ENCODE measurements at regions not wholly inside any gene's neighbourhood (a gene's known extent, or its start where the extent isn't known, plus 50 kb on each side); places are given as distances from the start of the nearest gene placed in this dataset.
"Not testable (repeated sequence)": the region's sequence is repeated elsewhere in the genome, so short reads cannot be mapped to it uniquely, and the experiment has no call there.

DNA sequence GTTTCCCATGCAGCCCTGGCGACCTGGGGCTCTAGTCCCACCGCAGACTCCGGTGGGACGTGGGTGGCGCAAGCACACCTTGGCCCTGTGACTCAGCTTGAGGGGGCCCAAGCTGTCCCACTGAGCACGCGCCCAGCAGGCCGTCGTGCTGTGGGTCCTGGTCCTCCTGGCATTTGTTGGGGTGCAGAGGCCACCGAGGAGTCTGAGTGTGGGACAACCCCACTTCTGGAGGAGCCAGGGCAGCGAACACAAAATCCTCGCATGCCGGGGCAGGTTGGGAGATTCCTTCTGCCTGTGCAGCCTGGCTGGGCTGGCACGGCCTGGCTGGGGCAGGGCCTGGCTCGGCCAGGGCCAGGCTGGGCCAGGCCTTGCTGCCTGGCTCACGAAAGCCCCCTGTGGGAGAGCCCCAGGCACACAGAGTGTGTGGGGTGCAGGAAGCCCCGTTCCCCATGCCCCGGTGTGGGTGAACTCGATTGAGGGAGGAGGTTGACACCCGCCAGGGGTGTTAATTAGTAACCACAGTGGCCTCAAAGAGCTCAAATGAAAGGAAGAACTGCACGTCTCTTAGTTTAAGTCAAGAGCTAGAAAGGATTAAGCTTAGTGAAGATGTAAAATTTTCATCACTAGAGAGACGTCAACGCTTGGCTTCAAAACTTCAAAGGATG, 1808.5 kb upstream of the DEFB115 start (continued):
- TF ChIP-seq, protein P1, sequence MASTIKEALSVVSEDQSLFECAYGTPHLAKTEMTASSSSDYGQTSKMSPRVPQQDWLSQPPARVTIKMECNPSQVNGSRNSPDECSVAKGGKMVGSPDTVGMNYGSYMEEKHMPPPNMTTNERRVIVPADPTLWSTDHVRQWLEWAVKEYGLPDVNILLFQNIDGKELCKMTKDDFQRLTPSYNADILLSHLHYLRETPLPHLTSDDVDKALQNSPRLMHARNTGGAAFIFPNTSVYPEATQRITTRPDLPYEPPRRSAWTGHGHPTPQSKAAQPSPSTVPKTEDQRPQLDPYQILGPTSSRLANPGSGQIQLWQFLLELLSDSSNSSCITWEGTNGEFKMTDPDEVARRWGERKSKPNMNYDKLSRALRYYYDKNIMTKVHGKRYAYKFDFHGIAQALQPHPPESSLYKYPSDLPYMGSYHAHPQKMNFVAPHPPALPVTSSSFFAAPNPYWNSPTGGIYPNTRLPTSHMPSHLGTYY (CRISPR knock-in tag; IDR thresholded peaks at IDR 0.05), result no peak
- TF ChIP-seq, protein P2, sequence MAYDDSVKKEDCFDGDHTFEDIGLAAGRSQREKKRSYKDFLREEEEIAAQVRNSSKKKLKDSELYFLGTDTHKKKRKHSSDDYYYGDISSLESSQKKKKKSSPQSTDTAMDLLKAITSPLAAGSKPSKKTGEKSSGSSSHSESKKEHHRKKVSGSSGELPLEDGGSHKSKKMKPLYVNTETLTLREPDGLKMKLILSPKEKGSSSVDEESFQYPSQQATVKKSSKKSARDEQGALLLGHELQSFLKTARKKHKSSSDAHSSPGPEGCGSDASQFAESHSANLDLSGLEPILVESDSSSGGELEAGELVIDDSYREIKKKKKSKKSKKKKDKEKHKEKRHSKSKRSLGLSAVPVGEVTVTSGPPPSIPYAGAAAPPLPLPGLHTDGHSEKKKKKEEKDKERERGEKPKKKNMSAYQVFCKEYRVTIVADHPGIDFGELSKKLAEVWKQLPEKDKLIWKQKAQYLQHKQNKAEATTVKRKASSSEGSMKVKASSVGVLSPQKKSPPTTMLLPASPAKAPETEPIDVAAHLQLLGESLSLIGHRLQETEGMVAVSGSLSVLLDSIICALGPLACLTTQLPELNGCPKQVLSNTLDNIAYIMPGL (CRISPR knock-in tag; IDR thresholded peaks at IDR 0.05), result no peak
- TF ChIP-seq CREB1 (CRISPR knock-in tag; IDR thresholded peaks at IDR 0.05), result no peak

DNA sequence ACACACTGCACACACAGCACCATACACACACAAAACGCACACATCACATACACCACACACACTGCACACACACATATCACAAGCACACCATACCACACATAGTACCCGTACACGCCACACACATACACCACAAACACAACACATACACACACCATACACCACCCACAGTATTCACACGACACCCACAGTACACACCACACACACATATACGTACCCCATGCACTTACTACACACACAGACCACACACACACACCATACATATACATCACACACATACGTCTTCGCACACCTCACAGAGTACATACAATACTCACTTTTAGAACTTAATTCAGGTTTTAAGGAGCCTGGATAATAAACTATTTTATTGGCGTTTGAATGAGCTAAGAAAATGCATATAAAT, 1805.3 kb upstream of the DEFB115 start:
- no peak for TF ChIP-seq IRF2 (CRISPR knock-in tag; IDR thresholded peaks at IDR 0.05; ENCODE audit: borderline replicate concordance, low read depth)
- TF ChIP-seq ATF1 (CRISPR knock-in tag; IDR thresholded peaks at IDR 0.05), result no peak
- TF ChIP-seq, protein P3, sequence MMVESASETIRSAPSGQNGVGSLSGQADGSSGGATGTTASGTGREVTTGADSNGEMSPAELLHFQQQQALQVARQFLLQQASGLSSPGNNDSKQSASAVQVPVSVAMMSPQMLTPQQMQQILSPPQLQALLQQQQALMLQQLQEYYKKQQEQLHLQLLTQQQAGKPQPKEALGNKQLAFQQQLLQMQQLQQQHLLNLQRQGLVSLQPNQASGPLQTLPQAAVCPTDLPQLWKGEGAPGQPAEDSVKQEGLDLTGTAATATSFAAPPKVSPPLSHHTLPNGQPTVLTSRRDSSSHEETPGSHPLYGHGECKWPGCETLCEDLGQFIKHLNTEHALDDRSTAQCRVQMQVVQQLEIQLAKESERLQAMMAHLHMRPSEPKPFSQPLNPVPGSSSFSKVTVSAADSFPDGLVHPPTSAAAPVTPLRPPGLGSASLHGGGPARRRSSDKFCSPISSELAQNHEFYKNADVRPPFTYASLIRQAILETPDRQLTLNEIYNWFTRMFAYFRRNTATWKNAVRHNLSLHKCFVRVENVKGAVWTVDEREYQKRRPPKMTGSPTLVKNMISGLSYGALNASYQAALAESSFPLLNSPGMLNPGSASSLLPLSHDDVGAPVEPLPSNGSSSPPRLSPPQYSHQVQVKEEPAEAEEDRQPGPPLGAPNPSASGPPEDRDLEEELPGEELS (CRISPR knock-in tag; IDR thresholded peaks at IDR 0.05), result no peak
- Mint-ChIP-seq H3K36me3 (peaks cover 55% of the 10 kb centered on the region), H3K27ac (no peak overlapping the region), H3K27me3 (ENCODE audit: low read depth) (peaks cover 10% of the 10 kb centered on the region), H3K4me1 (no peaks in the 10 kb centered on the region), H3K4me3 (no peak overlapping the region), H3K9me3 (peaks cover 55% of the 10 kb centered on the region)
- ATAC-seq (no peak), DNase-seq (ENCODE audit: low spot score) (no peak)
- ChIA-PET POLR2A (no interaction called here), CTCF (no interaction called here)

DNA sequence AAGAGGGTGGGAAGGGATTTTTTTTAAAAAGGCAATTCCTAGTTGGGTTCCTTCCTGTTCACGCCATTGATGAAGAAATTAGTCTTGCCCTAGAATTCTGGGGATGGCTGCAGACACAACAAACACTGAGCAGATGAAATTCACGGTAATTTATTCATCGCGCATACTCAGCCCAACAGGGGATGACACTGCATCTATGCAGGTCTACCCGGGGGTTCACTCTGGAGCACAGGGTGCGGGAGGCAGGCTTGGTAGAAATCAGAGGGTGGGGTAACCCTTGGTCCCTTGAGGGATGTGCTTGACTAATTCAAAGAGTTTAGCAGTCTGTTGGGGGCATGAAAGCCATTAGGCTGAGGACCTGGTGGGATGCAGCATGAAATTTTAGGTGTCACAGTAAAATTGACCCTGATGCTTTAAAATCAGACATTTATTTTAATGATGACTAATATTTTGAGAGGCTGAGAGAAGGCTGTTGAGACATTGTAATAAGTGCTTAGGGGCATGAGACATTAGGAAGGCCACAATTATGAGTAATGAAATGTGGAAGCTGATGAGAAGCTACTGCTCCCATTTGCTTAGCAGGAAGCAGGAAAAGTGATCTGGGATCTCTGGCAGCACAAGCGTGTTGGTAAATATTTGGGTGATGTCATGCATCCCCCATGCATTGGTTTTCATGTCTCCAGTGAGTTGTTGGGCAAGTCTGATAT, 1800.3 kb upstream of the DEFB115 start:
- H3K27me3 Mint-ChIP-seq (ENCODE audit: low read depth), result peaks cover 13% of the 10 kb centered on the region; the same call in 1 of the 2 replicates
- H3K27ac Mint-ChIP-seq; ATAC-seq; CTCF ChIA-PET; POLR2A ChIA-PET; H3K4me3 Mint-ChIP-seq; DNase-seq (ENCODE audit: low spot score); H3K4me1 Mint-ChIP-seq: not testable (repeated sequence)
- peaks cover 80% of the 10 kb centered on the region for H3K36me3 Mint-ChIP-seq
- peaks cover 88% of the 10 kb centered on the region for H3K9me3 Mint-ChIP-seq

DNA sequence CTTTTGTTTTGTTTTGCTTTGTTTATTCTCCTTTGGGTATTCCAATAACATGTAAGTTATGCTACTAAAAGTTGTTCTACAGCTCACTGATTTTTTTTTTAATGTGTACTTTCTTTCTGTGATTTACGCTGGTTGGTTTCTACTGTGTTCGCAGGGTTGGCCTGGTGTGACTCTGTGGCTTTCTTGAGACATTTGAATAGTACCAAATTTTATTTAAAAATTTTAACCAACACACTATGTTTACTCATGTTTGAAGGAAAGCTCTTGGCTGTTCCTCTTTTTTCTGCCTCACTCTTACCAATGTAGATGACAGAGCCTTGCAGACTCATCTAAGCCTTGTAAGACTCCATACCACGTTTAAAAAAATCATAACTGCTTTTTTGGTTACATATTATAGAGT, 1784.9 kb upstream of the DEFB115 start:
- peaks cover 75% of the 10 kb centered on the region for H3K9me3 Mint-ChIP-seq
- ChIA-PET CTCF (no interaction called here), POLR2A (no interaction called here)
- no peak overlapping the region for H3K27ac Mint-ChIP-seq
- DNase-seq (ENCODE audit: low spot score) (no peak), ATAC-seq (no peak)
- H3K36me3 Mint-ChIP-seq, result peaks cover 72% of the 10 kb centered on the region
- TF ChIP-seq, protein P4, sequence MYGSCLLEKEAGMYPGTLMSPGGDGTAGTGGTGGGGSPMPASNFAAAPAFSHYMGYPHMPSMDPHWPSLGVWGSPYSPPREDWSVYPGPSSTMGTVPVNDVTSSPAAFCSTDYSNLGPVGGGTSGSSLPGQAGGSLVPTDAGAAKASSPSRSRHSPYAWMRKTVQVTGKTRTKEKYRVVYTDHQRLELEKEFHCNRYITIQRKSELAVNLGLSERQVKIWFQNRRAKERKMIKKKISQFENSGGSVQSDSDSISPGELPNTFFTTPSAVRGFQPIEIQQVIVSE (CRISPR knock-in tag; IDR thresholded peaks at IDR 0.05; ENCODE audit: borderline replicate concordance), result no peak
- no peak for TF ChIP-seq TEAD4 (CRISPR knock-in tag; IDR thresholded peaks at IDR 0.05)
- TF ChIP-seq, protein P5, sequence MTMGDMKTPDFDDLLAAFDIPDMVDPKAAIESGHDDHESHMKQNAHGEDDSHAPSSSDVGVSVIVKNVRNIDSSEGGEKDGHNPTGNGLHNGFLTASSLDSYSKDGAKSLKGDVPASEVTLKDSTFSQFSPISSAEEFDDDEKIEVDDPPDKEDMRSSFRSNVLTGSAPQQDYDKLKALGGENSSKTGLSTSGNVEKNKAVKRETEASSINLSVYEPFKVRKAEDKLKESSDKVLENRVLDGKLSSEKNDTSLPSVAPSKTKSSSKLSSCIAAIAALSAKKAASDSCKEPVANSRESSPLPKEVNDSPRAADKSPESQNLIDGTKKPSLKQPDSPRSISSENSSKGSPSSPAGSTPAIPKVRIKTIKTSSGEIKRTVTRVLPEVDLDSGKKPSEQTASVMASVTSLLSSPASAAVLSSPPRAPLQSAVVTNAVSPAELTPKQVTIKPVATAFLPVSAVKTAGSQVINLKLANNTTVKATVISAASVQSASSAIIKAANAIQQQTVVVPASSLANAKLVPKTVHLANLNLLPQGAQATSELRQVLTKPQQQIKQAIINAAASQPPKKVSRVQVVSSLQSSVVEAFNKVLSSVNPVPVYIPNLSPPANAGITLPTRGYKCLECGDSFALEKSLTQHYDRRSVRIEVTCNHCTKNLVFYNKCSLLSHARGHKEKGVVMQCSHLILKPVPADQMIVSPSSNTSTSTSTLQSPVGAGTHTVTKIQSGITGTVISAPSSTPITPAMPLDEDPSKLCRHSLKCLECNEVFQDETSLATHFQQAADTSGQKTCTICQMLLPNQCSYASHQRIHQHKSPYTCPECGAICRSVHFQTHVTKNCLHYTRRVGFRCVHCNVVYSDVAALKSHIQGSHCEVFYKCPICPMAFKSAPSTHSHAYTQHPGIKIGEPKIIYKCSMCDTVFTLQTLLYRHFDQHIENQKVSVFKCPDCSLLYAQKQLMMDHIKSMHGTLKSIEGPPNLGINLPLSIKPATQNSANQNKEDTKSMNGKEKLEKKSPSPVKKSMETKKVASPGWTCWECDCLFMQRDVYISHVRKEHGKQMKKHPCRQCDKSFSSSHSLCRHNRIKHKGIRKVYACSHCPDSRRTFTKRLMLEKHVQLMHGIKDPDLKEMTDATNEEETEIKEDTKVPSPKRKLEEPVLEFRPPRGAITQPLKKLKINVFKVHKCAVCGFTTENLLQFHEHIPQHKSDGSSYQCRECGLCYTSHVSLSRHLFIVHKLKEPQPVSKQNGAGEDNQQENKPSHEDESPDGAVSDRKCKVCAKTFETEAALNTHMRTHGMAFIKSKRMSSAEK (CRISPR knock-in tag; IDR thresholded peaks at IDR 0.05; ENCODE audit: borderline replicate concordance), result no peak
- TF ChIP-seq ZNF121 (CRISPR knock-in tag; IDR thresholded peaks at IDR 0.05), result no peak
- TF ChIP-seq, protein P6, sequence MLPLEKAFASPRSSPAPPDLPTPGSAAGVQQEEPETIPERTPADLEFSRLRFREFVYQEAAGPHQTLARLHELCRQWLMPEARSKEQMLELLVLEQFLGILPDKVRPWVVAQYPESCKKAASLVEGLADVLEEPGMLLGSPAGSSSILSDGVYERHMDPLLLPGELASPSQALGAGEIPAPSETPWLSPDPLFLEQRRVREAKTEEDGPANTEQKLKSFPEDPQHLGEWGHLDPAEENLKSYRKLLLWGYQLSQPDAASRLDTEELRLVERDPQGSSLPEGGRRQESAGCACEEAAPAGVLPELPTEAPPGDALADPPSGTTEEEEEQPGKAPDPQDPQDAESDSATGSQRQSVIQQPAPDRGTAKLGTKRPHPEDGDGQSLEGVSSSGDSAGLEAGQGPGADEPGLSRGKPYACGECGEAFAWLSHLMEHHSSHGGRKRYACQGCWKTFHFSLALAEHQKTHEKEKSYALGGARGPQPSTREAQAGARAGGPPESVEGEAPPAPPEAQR (CRISPR knock-in tag; IDR thresholded peaks at IDR 0.05), result no peak
- H3K27me3 Mint-ChIP-seq (ENCODE audit: low read depth), result peaks cover 17% of the 10 kb centered on the region; the same call in 1 of the 2 replicates
- no peak overlapping the region for H3K4me3 Mint-ChIP-seq
- no peaks in the 10 kb centered on the region for H3K4me1 Mint-ChIP-seq

DNA sequence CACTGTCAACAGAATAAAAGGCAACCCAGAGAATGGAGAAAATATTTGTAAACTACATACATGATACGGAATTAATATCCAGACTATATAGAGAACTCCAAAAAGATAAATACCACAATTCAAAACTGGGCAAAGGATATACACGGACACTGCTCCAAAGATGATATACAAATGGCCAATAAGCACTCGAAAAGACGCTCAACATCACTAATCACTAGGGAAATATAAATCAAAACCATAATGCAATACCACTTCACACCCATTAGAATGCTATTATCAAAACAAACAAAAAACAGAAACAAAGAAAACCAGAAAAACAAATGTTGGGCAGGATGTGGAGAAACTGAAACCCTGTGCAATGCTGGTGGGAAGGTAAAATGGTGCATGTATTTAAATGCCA, 1764.6 kb upstream of the DEFB115 start:
- H3K4me1 Mint-ChIP-seq; H3K27ac Mint-ChIP-seq; ATAC-seq; H3K4me3 Mint-ChIP-seq; H3K27me3 Mint-ChIP-seq (ENCODE audit: low read depth); POLR2A ChIA-PET; DNase-seq (ENCODE audit: low spot score); CTCF ChIA-PET: not testable (repeated sequence)
- Mint-ChIP-seq H3K36me3 (peaks cover 45% of the 10 kb centered on the region), H3K9me3 (peaks cover 52% of the 10 kb centered on the region)
